ENCODE measurements at regions not wholly inside any gene's neighbourhood (a gene's known extent, or its start where the extent isn't known, plus 50 kb on each side); places are given as distances from the start of the nearest gene placed in this dataset.
"Not testable (repeated sequence)": the region's sequence is repeated elsewhere in the genome, so short reads cannot be mapped to it uniquely, and the experiment has no call there.

GRCh38 chr14:106340658-106341057 lies 814.3 kb downstream of the TMEM121 start:
- H3K4me3 ChIP-seq (ENCODE audit: low read depth in 1 of 5, low read length in 5 of 5); H3K9me3 ChIP-seq (ENCODE audit: control insufficient read depth in 5 of 5, low read length in 5 of 5); H3K4me1 ChIP-seq (ENCODE audit: control insufficient read depth in 5 of 5, insufficient read depth in 5 of 5, low read length in 5 of 5); H3K36me3 ChIP-seq (ENCODE audit: control insufficient read depth in 5 of 5, insufficient read depth in 5 of 5, low read length in 5 of 5); H3K27me3 ChIP-seq (ENCODE audit: control insufficient read depth in 5 of 5, insufficient read depth in 4 of 5, low read length in 5 of 5); H3K27ac ChIP-seq (ENCODE audit: low read depth, low read length); H3K9ac ChIP-seq (ENCODE audit: low read length in 5 of 5): not testable (repeated sequence)

GRCh38 chr14:106341161-106341560 lies 814.8 kb downstream of the TMEM121 start:
- H3K36me3 ChIP-seq (ENCODE audit: control insufficient read depth in 5 of 5, insufficient read depth in 5 of 5, low read length in 5 of 5); H3K4me3 ChIP-seq (ENCODE audit: low read depth in 1 of 5, low read length in 5 of 5); H3K4me1 ChIP-seq (ENCODE audit: control insufficient read depth in 5 of 5, insufficient read depth in 5 of 5, low read length in 5 of 5); H3K9ac ChIP-seq (ENCODE audit: low read length in 5 of 5); H3K27me3 ChIP-seq (ENCODE audit: control insufficient read depth in 5 of 5, insufficient read depth in 4 of 5, low read length in 5 of 5); H3K9me3 ChIP-seq (ENCODE audit: control insufficient read depth in 5 of 5, low read length in 5 of 5); H3K27ac ChIP-seq (ENCODE audit: low read depth, low read length): not testable (repeated sequence)

- H3K4me1 ChIP-seq (ENCODE audit: control insufficient read depth in 5 of 5, insufficient read depth in 5 of 5, low read length in 5 of 5) = no peaks in the 10 kb centered on the region
- H3K27ac ChIP-seq (ENCODE audit: low read depth, low read length) = no peak overlapping the region
- H3K9ac ChIP-seq (ENCODE audit: low read length in 5 of 5) = no peak overlapping the region
- H3K9me3 ChIP-seq (ENCODE audit: control insufficient read depth in 5 of 5, low read length in 5 of 5) = no peaks in the 10 kb centered on the region
- no peaks in the 10 kb centered on the region for H3K36me3 ChIP-seq (ENCODE audit: control insufficient read depth in 5 of 5, insufficient read depth in 5 of 5, low read length in 5 of 5)
- peaks cover 0 to 18% (median 2%) of the 10 kb centered on the region in 5 donors for H3K27me3 ChIP-seq (ENCODE audit: control insufficient read depth in 5 of 5, insufficient read depth in 4 of 5, low read length in 5 of 5)
- H3K4me3 ChIP-seq (ENCODE audit: low read depth in 1 of 5, low read length in 5 of 5) = no peak overlapping the region
These were observed 817.2 kb downstream of the TMEM121 start for GRCh38 chr14:106343626-106344025.

- H3K4me1 ChIP-seq (ENCODE audit: control insufficient read depth in 5 of 5, insufficient read depth in 5 of 5, low read length in 5 of 5); H3K27ac ChIP-seq (ENCODE audit: low read depth, low read length); H3K36me3 ChIP-seq (ENCODE audit: control insufficient read depth in 5 of 5, insufficient read depth in 5 of 5, low read length in 5 of 5); H3K4me3 ChIP-seq (ENCODE audit: low read depth in 1 of 5, low read length in 5 of 5); H3K9me3 ChIP-seq (ENCODE audit: control insufficient read depth in 5 of 5, low read length in 5 of 5); H3K9ac ChIP-seq (ENCODE audit: low read length in 5 of 5): not testable (repeated sequence)
- H3K27me3 ChIP-seq (ENCODE audit: control insufficient read depth in 5 of 5, insufficient read depth in 4 of 5, low read length in 5 of 5) = peaks cover 0 to 18% (median 2%) of the 10 kb centered on the region in 5 donors
These were observed 817.8 kb downstream of the TMEM121 start for GRCh38 chr14:106344065-106344614.

- peaks cover 0 to 18% (median 2%) of the 10 kb centered on the region in 5 donors for H3K27me3 ChIP-seq (ENCODE audit: control insufficient read depth in 5 of 5, insufficient read depth in 4 of 5, low read length in 5 of 5)
- H3K4me1 ChIP-seq (ENCODE audit: control insufficient read depth in 5 of 5, insufficient read depth in 5 of 5, low read length in 5 of 5); H3K4me3 ChIP-seq (ENCODE audit: low read depth in 1 of 5, low read length in 5 of 5); H3K36me3 ChIP-seq (ENCODE audit: control insufficient read depth in 5 of 5, insufficient read depth in 5 of 5, low read length in 5 of 5); H3K9ac ChIP-seq (ENCODE audit: low read length in 5 of 5); H3K27ac ChIP-seq (ENCODE audit: low read depth, low read length); H3K9me3 ChIP-seq (ENCODE audit: control insufficient read depth in 5 of 5, low read length in 5 of 5): not testable (repeated sequence)
These were observed 818.6 kb downstream of the TMEM121 start for GRCh38 chr14:106344791-106345479.

GRCh38 chr14:106346084-106346483 lies 819.7 kb downstream of the TMEM121 start:
- Histone ChIP-seq H3K9ac (ENCODE audit: low read length in 5 of 5) (no peak overlapping the region), H3K27ac (ENCODE audit: low read depth, low read length) (no peak overlapping the region), H3K36me3 (ENCODE audit: control insufficient read depth in 5 of 5, insufficient read depth in 5 of 5, low read length in 5 of 5) (no peaks in the 10 kb centered on the region), H3K27me3 (ENCODE audit: control insufficient read depth in 5 of 5, insufficient read depth in 4 of 5, low read length in 5 of 5) (peaks cover 0 to 18% (median 2%) of the 10 kb centered on the region in 5 donors), H3K9me3 (ENCODE audit: control insufficient read depth in 5 of 5, low read length in 5 of 5) (no peaks in the 10 kb centered on the region), H3K4me1 (ENCODE audit: control insufficient read depth in 5 of 5, insufficient read depth in 5 of 5, low read length in 5 of 5) (no peaks in the 10 kb centered on the region), H3K4me3 (ENCODE audit: low read depth in 1 of 5, low read length in 5 of 5) (no peak overlapping the region)

- no peaks in the 10 kb centered on the region for H3K4me1 ChIP-seq (ENCODE audit: control insufficient read depth in 5 of 5, insufficient read depth in 5 of 5, low read length in 5 of 5)
- peaks cover 0 to 18% (median 2%) of the 10 kb centered on the region in 5 donors for H3K27me3 ChIP-seq (ENCODE audit: control insufficient read depth in 5 of 5, insufficient read depth in 4 of 5, low read length in 5 of 5)
- no peaks in the 10 kb centered on the region for H3K36me3 ChIP-seq (ENCODE audit: control insufficient read depth in 5 of 5, insufficient read depth in 5 of 5, low read length in 5 of 5)
- no peaks in the 10 kb centered on the region for H3K9me3 ChIP-seq (ENCODE audit: control insufficient read depth in 5 of 5, low read length in 5 of 5)
- no peak overlapping the region for H3K27ac ChIP-seq (ENCODE audit: low read depth, low read length)
- no peak overlapping the region for H3K9ac ChIP-seq (ENCODE audit: low read length in 5 of 5)
- no peak overlapping the region for H3K4me3 ChIP-seq (ENCODE audit: low read depth in 1 of 5, low read length in 5 of 5)
These were observed 820.3 kb downstream of the TMEM121 start for GRCh38 chr14:106346534-106347290.

- Histone ChIP-seq H3K36me3 (ENCODE audit: control insufficient read depth in 5 of 5, insufficient read depth in 5 of 5, low read length in 5 of 5) (no peaks in the 10 kb centered on the region), H3K4me1 (ENCODE audit: control insufficient read depth in 5 of 5, insufficient read depth in 5 of 5, low read length in 5 of 5) (no peaks in the 10 kb centered on the region)
These were observed 821.0 kb downstream of the TMEM121 start for GRCh38 chr14:106347291-106347778.

GRCh38 chr14:106347890-106348755 lies 821.7 kb downstream of the TMEM121 start:
- Histone ChIP-seq H3K4me3 (ENCODE audit: low read depth in 1 of 5, low read length in 5 of 5) (no peak overlapping the region), H3K9me3 (ENCODE audit: control insufficient read depth in 5 of 5, low read length in 5 of 5) (no peaks in the 10 kb centered on the region), H3K27ac (ENCODE audit: low read depth, low read length) (no peak overlapping the region), H3K9ac (ENCODE audit: low read length in 5 of 5) (no peak overlapping the region), H3K36me3 (ENCODE audit: control insufficient read depth in 5 of 5, insufficient read depth in 5 of 5, low read length in 5 of 5) (no peaks in the 10 kb centered on the region), H3K4me1 (ENCODE audit: control insufficient read depth in 5 of 5, insufficient read depth in 5 of 5, low read length in 5 of 5) (no peaks in the 10 kb centered on the region), H3K27me3 (ENCODE audit: control insufficient read depth in 5 of 5, insufficient read depth in 4 of 5, low read length in 5 of 5) (peaks cover 0 to 18% (median 2%) of the 10 kb centered on the region in 5 donors)

More at GRCh38 chr14:106347291-106347778, 821.0 kb downstream of the TMEM121 start:
- H3K9me3 ChIP-seq (ENCODE audit: control insufficient read depth in 5 of 5, low read length in 5 of 5) = no peaks in the 10 kb centered on the region
- H3K27me3 ChIP-seq (ENCODE audit: control insufficient read depth in 5 of 5, insufficient read depth in 4 of 5, low read length in 5 of 5) = peaks cover 0 to 18% (median 2%) of the 10 kb centered on the region in 5 donors
- H3K9ac ChIP-seq (ENCODE audit: low read length in 5 of 5) = no peak overlapping the region
- H3K27ac ChIP-seq (ENCODE audit: low read depth, low read length) = no peak overlapping the region
- H3K4me3 ChIP-seq (ENCODE audit: low read depth in 1 of 5, low read length in 5 of 5) = no peak overlapping the region
